Lower lobe of right lung (tissue), 2 donors: ENCODE measurements at regions not wholly inside any gene's neighbourhood (a gene's known extent, or its start where the extent isn't known, plus 50 kb on each side); places are given as distances from the start of the nearest gene placed in this dataset.

ENCODE experiments used
- ATAC-seq, 2 donors: fragments of 200-7000 bp; cut with Tn5 transposase; one replicate each; pipeline ENCODE4 v1.9.1; 2020 to 2022; ENCODE audit warnings: mild to moderate bottlenecking in 2 of 2, moderate library complexity in 2 of 2
- DNase-seq: peaks from one replicate; pipeline ENCODE4 v3.0.0-alpha.2; 2020
- H3K27ac ChIP-seq: fragments of 200-600 bp; one replicate; pipeline ENCODE4 v1.8.0; 2022
- H3K27me3 ChIP-seq: fragments of 200-600 bp; one replicate; pipeline ENCODE4 v1.8.0; 2022; ENCODE audit warnings: low read depth
- H3K36me3 ChIP-seq: fragments of 200-600 bp; one replicate; pipeline ENCODE4 v1.8.0; 2022; ENCODE audit warnings: mild to moderate bottlenecking
- H3K4me1 ChIP-seq: fragments of 200-600 bp; one replicate; pipeline ENCODE4 v1.8.0; 2022
- H3K4me3 ChIP-seq: fragments of 200-600 bp; one replicate; pipeline ENCODE4 v1.8.0; 2022; ENCODE audit warnings: mild to moderate bottlenecking
- H3K9me3 ChIP-seq: fragments of 200-600 bp; one replicate; pipeline ENCODE4 v1.8.0; 2022
- CTCF ChIP-seq: fragments of 200-600 bp; IDR thresholded peaks from one replicate; pipeline ENCODE4 v1.8.0; 2022; ENCODE audit warnings: antibody characterized with exemption, mild to moderate bottlenecking
- intact Hi-C: fragments of 100-400 bp; cut with DNase I; formaldehyde crosslinking; loops from one replicate; pipeline ENCODE4 v1.11.0; 2022
- donor health status: DM: no; HTN: yes; CAD: no; lungs with severe emphysema.

- Histone ChIP-seq H3K27ac (peak overlapping the region; percentile 65), H3K4me1 (peaks cover 6% of the 10 kb centered on the region), H3K27me3 (no peaks in the 10 kb centered on the region), H3K9me3 (no peaks in the 10 kb centered on the region), H3K4me3 (peak overlapping the region; percentile 28), H3K36me3 (no peaks in the 10 kb centered on the region)
- ATAC-seq, result no peak
- intact Hi-C loops, result no loop called here
- TF ChIP-seq CTCF, result no peak
- DNase-seq, result no peak
Measured at GRCh38 chr13:26476782-26477142, 80.7 kb upstream of the WASF3 start.

- no peaks in the 10 kb centered on the region for H3K9me3 ChIP-seq
- no peak for DNase-seq
- no peaks in the 10 kb centered on the region for H3K36me3 ChIP-seq
- intact Hi-C loops, result no loop called here
- H3K27ac ChIP-seq, result no peak overlapping the region
- TF ChIP-seq CTCF, result no peak
- H3K4me1 ChIP-seq, result peaks cover 6% of the 10 kb centered on the region
- no peak for ATAC-seq
- no peaks in the 10 kb centered on the region for H3K27me3 ChIP-seq
- H3K4me3 ChIP-seq, result no peak overlapping the region
Measured at GRCh38 chr13:26477681-26478080, 79.8 kb upstream of the WASF3 start.

GRCh38 chr13:26480246-26480855 lies 77.1 kb upstream of the WASF3 start:
- no peak for ATAC-seq
- intact Hi-C loops, result no loop called here

GRCh38 chr13:26482451-26483197 lies 74.9 kb upstream of the WASF3 start:
- H3K36me3 ChIP-seq, result no peaks in the 10 kb centered on the region
- DNase-seq (no peak), ATAC-seq (peak; percentile 68 to 74)
- no peaks in the 10 kb centered on the region for H3K4me1 ChIP-seq
- peak; percentile 84 for TF ChIP-seq CTCF
- intact Hi-C loops, result no loop called here
- no peak overlapping the region for H3K27ac ChIP-seq
- no peak overlapping the region for H3K4me3 ChIP-seq
- H3K27me3 ChIP-seq, result no peaks in the 10 kb centered on the region
- no peaks in the 10 kb centered on the region for H3K9me3 ChIP-seq

More at GRCh38 chr13:26480246-26480855, 77.1 kb upstream of the WASF3 start:
- Histone ChIP-seq H3K4me1 (peaks cover 6% of the 10 kb centered on the region), H3K4me3 (no peak overlapping the region), H3K27me3 (no peaks in the 10 kb centered on the region), H3K27ac (no peak overlapping the region), H3K36me3 (no peaks in the 10 kb centered on the region), H3K9me3 (no peaks in the 10 kb centered on the region)
- DNase-seq, result no peak
- TF ChIP-seq CTCF, result no peak

GRCh38 chr13:26483546-26483945 lies 73.9 kb upstream of the WASF3 start:
- no peak for ATAC-seq
- H3K4me3 ChIP-seq, result no peak overlapping the region
- H3K27me3 ChIP-seq, result no peaks in the 10 kb centered on the region
- H3K4me1 ChIP-seq, result no peaks in the 10 kb centered on the region
- no peak for DNase-seq
- TF ChIP-seq CTCF, result no peak
- no peaks in the 10 kb centered on the region for H3K36me3 ChIP-seq
- H3K27ac ChIP-seq, result no peak overlapping the region
- intact Hi-C loops, result no loop called here
- H3K9me3 ChIP-seq, result no peaks in the 10 kb centered on the region
